ENCODE measurements at regions not wholly inside any gene's neighbourhood (a gene's known extent, or its start where the extent isn't known, plus 50 kb on each side); places are given as distances from the start of the nearest gene placed in this dataset.

DNA sequence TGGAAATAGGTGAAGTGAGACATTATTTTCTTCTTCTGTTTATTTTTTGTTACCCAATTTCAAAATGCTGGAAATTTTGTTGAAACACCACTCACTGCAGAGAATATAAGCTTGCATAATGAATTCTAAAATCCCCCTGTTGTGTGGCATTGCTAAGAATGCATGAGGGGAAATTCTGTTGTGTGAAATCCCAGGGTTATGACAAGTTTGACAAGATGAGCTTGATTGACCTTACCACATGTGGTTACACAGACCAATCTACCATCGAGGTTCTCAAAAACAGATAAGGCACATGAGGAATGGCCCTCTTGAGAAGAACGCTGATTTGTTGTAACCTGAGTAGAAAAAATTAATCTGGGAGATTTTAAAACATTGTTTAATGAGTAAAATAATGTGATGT, 261.6 kb upstream of the MMADHC start:
- 76 to 77% methylated on average over 2 of the region's 2 CpGs for WGBS, 2 donors (ENCODE audit: low coverage in 1 of 2)
- Histone ChIP-seq H3K36me3 (no peaks in the 10 kb centered on the region), H3K9me3 (no peaks in the 10 kb centered on the region), H3K27ac (no peak overlapping the region), H3K4me3 (no peak overlapping the region), H3K4me1 (no peaks in the 10 kb centered on the region), H3K27me3 (no peaks in the 10 kb centered on the region)
- no peak for TF ChIP-seq POLR2A (IDR thresholded peaks at IDR 0.05)
- intact Hi-C loops (cut with DNase I; ENCODE audit: low total_unique reads) (no loop called here), in situ Hi-C loops (cut with MboI; ENCODE audit: low pct_ligation_motif_present in 1 of 4, low pct_unique_long_range_greater_than_20kb in 1 of 4, low sequenced_read_pairs in 3 of 4) (no loop called here)
- no peak for DNase-seq

DNA sequence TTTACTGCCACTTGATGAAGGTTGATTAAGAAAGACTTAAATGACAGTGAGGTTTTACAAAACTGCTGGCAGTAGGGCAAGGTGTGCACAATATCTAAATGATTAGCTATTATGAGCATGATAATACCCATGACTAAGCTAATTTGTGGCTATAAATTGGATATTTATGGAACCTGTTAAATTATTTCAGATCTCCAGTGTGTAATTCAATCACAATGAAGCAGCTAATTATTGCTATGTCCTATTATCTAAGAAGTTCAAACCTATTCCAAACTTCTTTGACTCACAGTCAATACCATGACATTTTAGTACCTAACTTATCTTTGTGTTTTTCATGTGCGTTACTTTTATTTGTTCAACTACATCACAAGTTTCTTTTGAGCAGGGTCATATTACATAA, 253.8 kb upstream of the MMADHC start:
- H3K36me3 ChIP-seq: no peaks in the 10 kb centered on the region
- no peaks in the 10 kb centered on the region for H3K4me1 ChIP-seq
- 16 to 25% methylated on average over 1 of the region's 1 CpG for WGBS, 2 donors (ENCODE audit: low coverage in 1 of 2)
- TF ChIP-seq POLR2AphosphoS5 (IDR thresholded peaks at IDR 0.05) (no peak), EP300 (IDR thresholded peaks at IDR 0.05; ENCODE audit: low read depth) (no peak), POLR2A (IDR thresholded peaks at IDR 0.05) (no peak)
- TF ChIP-seq, protein P1, sequence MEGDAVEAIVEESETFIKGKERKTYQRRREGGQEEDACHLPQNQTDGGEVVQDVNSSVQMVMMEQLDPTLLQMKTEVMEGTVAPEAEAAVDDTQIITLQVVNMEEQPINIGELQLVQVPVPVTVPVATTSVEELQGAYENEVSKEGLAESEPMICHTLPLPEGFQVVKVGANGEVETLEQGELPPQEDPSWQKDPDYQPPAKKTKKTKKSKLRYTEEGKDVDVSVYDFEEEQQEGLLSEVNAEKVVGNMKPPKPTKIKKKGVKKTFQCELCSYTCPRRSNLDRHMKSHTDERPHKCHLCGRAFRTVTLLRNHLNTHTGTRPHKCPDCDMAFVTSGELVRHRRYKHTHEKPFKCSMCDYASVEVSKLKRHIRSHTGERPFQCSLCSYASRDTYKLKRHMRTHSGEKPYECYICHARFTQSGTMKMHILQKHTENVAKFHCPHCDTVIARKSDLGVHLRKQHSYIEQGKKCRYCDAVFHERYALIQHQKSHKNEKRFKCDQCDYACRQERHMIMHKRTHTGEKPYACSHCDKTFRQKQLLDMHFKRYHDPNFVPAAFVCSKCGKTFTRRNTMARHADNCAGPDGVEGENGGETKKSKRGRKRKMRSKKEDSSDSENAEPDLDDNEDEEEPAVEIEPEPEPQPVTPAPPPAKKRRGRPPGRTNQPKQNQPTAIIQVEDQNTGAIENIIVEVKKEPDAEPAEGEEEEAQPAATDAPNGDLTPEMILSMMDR (IDR thresholded peaks at IDR 0.05): no peak
- no peaks in the 10 kb centered on the region for H3K27me3 ChIP-seq
- in situ Hi-C loops (cut with MboI; ENCODE audit: low pct_ligation_motif_present in 1 of 4, low pct_unique_long_range_greater_than_20kb in 1 of 4, low sequenced_read_pairs in 3 of 4): no loop called here
- intact Hi-C loops (cut with DNase I; ENCODE audit: low total_unique reads): no loop called here
- H3K27ac ChIP-seq: no peak overlapping the region
- DNase-seq: no peak
- peaks cover 0 to 4% of the 10 kb centered on the region in 2 donors for H3K9me3 ChIP-seq
- no peak overlapping the region for H3K4me3 ChIP-seq

DNA sequence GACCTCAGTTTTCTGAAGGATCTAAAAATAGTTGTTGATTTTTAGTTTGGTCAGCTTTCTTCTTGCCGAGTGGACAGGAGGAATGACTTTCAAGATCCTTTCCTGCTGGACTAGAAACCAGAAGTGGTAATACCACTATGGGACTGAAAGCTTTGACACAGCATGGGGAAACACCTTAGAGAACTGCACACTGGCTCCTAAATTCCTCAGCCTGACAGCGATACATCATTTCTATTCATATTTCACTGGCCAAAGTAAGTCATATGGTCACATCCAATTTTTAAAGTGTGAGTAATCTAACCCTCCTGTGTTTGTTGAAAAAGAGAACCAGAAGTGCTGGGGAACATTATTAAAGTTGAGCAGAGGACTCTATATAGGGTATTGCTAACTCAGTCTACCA, 244.7 kb upstream of the MMADHC start:
- H3K4me1 ChIP-seq: no peaks in the 10 kb centered on the region
- in situ Hi-C loops (cut with MboI; ENCODE audit: low pct_ligation_motif_present in 1 of 4, low pct_unique_long_range_greater_than_20kb in 1 of 4, low sequenced_read_pairs in 3 of 4): no loop called here
- intact Hi-C loops (cut with DNase I; ENCODE audit: low total_unique reads): no loop called here

DNA sequence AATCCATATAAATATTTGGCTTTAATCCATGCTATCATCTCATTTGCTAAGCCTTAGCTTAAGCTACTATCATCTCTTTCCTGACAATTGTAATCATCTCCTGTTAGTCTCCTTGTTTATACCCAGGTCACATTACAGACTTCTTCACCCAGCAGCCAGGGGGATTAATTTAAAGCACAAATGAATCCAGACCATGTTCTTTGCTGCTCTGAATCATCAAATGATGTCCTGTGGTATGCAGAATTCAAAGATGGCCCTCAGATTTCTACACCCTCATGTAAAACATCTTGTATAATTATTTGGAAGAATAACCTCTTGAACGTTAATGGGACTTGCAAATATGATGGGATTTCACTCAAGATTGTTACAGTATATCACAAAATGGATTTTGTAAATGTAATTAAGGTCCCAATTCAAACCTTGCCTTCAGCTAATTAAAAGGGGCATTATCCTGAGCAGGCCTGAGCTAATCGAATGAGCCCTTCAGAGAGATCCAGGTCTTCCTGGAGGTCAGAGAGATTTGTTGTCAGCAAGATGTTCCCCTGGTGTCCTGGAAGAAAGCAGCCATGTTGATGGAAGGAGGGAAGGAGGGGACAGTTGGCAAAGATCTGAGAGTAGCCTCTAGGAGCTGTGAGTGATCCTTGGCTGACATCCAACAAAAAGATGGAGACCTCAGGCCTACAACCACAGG, 241.1 kb upstream of the MMADHC start:
- Histone ChIP-seq H3K36me3 (no peaks in the 10 kb centered on the region), H3K4me1 (no peaks in the 10 kb centered on the region), H3K4me3 (no peak overlapping the region), H3K9me3 (no peaks in the 10 kb centered on the region), H3K27ac (no peak overlapping the region), H3K27me3 (no peaks in the 10 kb centered on the region)
- intact Hi-C loops (cut with DNase I; ENCODE audit: low total_unique reads): no loop called here
- 86% methylated on average over 2 of the region's 2 CpGs; no CpG with 5 or more reads in 1 of the 2 donors for WGBS, 2 donors (ENCODE audit: low coverage in 1 of 2)
- TF ChIP-seq, protein P1 (IDR thresholded peaks at IDR 0.05): no peak
- TF ChIP-seq POLR2A (IDR thresholded peaks at IDR 0.05): no peak
- TF ChIP-seq EP300 (IDR thresholded peaks at IDR 0.05; ENCODE audit: low read depth): no peak
- no peak for TF ChIP-seq POLR2AphosphoS5 (IDR thresholded peaks at IDR 0.05)
- in situ Hi-C loops (cut with MboI; ENCODE audit: low pct_ligation_motif_present in 1 of 4, low pct_unique_long_range_greater_than_20kb in 1 of 4, low sequenced_read_pairs in 3 of 4): no loop called here
- no peak for DNase-seq

More for the DNA sequence above, 244.7 kb upstream of the MMADHC start:
- 85% methylated on average over 2 of the region's 2 CpGs for WGBS, 2 donors (ENCODE audit: low coverage in 1 of 2)
- Histone ChIP-seq H3K4me3 (no peak overlapping the region), H3K27me3 (no peaks in the 10 kb centered on the region), H3K36me3 (no peaks in the 10 kb centered on the region), H3K27ac (no peak overlapping the region), H3K9me3 (peaks cover 0 to under 1% of the 10 kb centered on the region in 2 donors)
- TF ChIP-seq EP300 (IDR thresholded peaks at IDR 0.05; ENCODE audit: low read depth): no peak
- TF ChIP-seq POLR2AphosphoS5 (IDR thresholded peaks at IDR 0.05): no peak
- no peak for TF ChIP-seq POLR2A (IDR thresholded peaks at IDR 0.05)
- TF ChIP-seq, protein P1 (IDR thresholded peaks at IDR 0.05): no peak
- DNase-seq: no peak
